ENCODE measurements at regions not wholly inside any gene's neighbourhood (a gene's known extent, or its start where the extent isn't known, plus 50 kb on each side); places are given as distances from the start of the nearest gene placed in this dataset.

DNA sequence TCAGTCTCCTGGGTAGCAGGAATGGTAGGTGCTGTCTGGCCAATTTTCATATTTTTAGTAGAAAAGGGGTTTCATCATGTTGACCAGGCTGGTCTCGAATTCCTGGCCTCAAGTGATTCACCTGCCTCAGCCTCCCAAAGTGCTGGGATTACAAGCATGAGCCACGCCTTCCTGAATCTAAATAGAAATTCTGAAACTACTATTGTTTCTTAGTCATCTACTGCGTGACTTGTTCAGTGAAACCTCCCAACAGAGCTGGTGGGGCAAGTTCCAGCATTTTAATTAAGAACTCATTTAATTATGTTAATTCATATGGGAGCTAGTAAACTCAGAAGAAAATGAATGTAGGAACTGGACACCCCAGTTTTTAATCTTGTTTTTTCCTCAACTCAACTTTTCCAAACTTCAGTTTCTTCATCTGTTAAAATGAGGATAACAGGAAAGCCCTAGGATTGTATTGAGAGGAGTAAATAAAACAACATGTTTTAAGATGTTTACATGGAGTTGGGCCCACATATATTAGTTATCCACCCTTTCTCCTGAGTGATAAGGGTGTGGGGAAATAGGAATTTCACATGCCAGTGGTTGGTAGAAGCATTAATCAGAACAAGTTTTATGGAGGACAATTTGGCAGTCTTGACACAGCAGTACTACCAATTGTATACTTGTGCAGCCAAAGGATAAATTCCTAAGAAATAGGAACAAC lies 335.8 kb upstream of the E2F7 start:
- TF ChIP-seq, protein P1, sequence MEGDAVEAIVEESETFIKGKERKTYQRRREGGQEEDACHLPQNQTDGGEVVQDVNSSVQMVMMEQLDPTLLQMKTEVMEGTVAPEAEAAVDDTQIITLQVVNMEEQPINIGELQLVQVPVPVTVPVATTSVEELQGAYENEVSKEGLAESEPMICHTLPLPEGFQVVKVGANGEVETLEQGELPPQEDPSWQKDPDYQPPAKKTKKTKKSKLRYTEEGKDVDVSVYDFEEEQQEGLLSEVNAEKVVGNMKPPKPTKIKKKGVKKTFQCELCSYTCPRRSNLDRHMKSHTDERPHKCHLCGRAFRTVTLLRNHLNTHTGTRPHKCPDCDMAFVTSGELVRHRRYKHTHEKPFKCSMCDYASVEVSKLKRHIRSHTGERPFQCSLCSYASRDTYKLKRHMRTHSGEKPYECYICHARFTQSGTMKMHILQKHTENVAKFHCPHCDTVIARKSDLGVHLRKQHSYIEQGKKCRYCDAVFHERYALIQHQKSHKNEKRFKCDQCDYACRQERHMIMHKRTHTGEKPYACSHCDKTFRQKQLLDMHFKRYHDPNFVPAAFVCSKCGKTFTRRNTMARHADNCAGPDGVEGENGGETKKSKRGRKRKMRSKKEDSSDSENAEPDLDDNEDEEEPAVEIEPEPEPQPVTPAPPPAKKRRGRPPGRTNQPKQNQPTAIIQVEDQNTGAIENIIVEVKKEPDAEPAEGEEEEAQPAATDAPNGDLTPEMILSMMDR (IDR thresholded peaks at IDR 0.05), result no peak
- TF ChIP-seq EZH2 (IDR thresholded peaks at IDR 0.05), result no peak

Measured in neural progenitor cell (in vitro differentiated cells).